ENCODE measurements at regions not wholly inside any gene's neighbourhood (a gene's known extent, or its start where the extent isn't known, plus 50 kb on each side); places are given as distances from the start of the nearest gene placed in this dataset.
"Not testable (repeated sequence)": the region's sequence is repeated elsewhere in the genome, so short reads cannot be mapped to it uniquely, and the experiment has no call there.

GRCh38 chr4:72876946-72877345 is 192.6 kb downstream of the COX18 start:
- DNase-seq (ENCODE audit: low read depth) = no peak

- no peak for DNase-seq (ENCODE audit: low read depth)
Measured at GRCh38 chr4:72875545-72875944, 194.0 kb downstream of the COX18 start.

- DNase-seq (ENCODE audit: low read depth) = no peak
Measured at GRCh38 chr4:72875138-72875537, 194.4 kb downstream of the COX18 start.

GRCh38 chr4:72864898-72865297 is 204.6 kb downstream of the COX18 start:
- DNase-seq (ENCODE audit: low read depth) = no peak

GRCh38 chr4:72864277-72864676 is 205.2 kb downstream of the COX18 start:
- not testable (repeated sequence) for DNase-seq (ENCODE audit: low read depth)

GRCh38 chr4:72860766-72861165 is 208.8 kb downstream of the COX18 start:
- DNase-seq (ENCODE audit: low read depth) = peak; percentile 38

GRCh38 chr4:72858328-72858727 is 211.2 kb downstream of the COX18 start:
- peak; percentile 88 for DNase-seq (ENCODE audit: low read depth)

- no peak for DNase-seq (ENCODE audit: low read depth)
Measured at GRCh38 chr4:72857787-72858186, 211.7 kb downstream of the COX18 start.

- no peak for DNase-seq (ENCODE audit: low read depth)
Measured at GRCh38 chr4:72857216-72857615, 212.3 kb downstream of the COX18 start.

GRCh38 chr4:72846280-72847111 is 223.0 kb downstream of the COX18 start:
- peak; percentile 18 for DNase-seq (ENCODE audit: low read depth)

- DNase-seq (ENCODE audit: low read depth) = no peak
Measured at GRCh38 chr4:72843466-72843865, 226.1 kb downstream of the COX18 start.

GRCh38 chr4:72842323-72842722 is 227.2 kb downstream of the COX18 start:
- DNase-seq (ENCODE audit: low read depth) = peak; percentile 70

- peak; percentile 74 for DNase-seq (ENCODE audit: low read depth)
Measured at GRCh38 chr4:72840166-72840565, 229.3 kb downstream of the COX18 start.

GRCh38 chr4:72828864-72829263 is 240.7 kb downstream of the COX18 start:
- no peak for DNase-seq (ENCODE audit: low read depth)

- DNase-seq (ENCODE audit: low read depth) = no peak
Measured at GRCh38 chr4:72827968-72828367, 241.5 kb downstream of the COX18 start.

GRCh38 chr4:72820107-72820506 is 249.4 kb downstream of the COX18 start:
- no peak for DNase-seq (ENCODE audit: low read depth)

- DNase-seq (ENCODE audit: low read depth) = peak; percentile 12
Measured at GRCh38 chr4:72817012-72817411, 248.0 kb upstream of the ADAMTS3 start.

GRCh38 chr4:72814241-72814640 is 245.2 kb upstream of the ADAMTS3 start:
- DNase-seq (ENCODE audit: low read depth) = no peak

GRCh38 chr4:72809208-72809607 is 240.2 kb upstream of the ADAMTS3 start:
- DNase-seq (ENCODE audit: low read depth) = no peak

GRCh38 chr4:72805284-72805683 is 236.3 kb upstream of the ADAMTS3 start:
- DNase-seq (ENCODE audit: low read depth) = no peak

- DNase-seq (ENCODE audit: low read depth) = no peak
Measured at GRCh38 chr4:72797486-72797885, 228.5 kb upstream of the ADAMTS3 start.

GRCh38 chr4:72791054-72791453 is 222.0 kb upstream of the ADAMTS3 start:
- DNase-seq (ENCODE audit: low read depth) = no peak

GRCh38 chr4:72786401-72786990 is 217.5 kb upstream of the ADAMTS3 start:
- no peak for DNase-seq (ENCODE audit: low read depth)

All from renal cortical epithelial cell (primary cell).